LNCaP clone FGC (cell line): ENCODE measurements at regions not wholly inside any gene's neighbourhood (a gene's known extent, or its start where the extent isn't known, plus 50 kb on each side); places are given as distances from the start of the nearest gene placed in this dataset.
"Not testable (repeated sequence)": the region's sequence is repeated elsewhere in the genome, so short reads cannot be mapped to it uniquely, and the experiment has no call there.

ENCODE experiments used
- DNase-seq: peaks from one replicate; pipeline ENCODE4 v3.0.0-alpha.2; 2011; ENCODE audit warnings: low read depth
- H3K4me3 ChIP-seq: 2 replicates; pipeline ENCODE4 v1.5.1; 2011; ENCODE audit warnings: mild to moderate bottlenecking, low read depth, low read length, control low read depth
- CTCF ChIP-seq: IDR thresholded peaks from 2 replicates; pipeline ENCODE4 v1.5.1; 2012; ENCODE audit warnings: mild to moderate bottlenecking; ENCODE audit not compliant: control insufficient read depth, insufficient read depth; ENCODE audit errors: extremely low read depth

DNA sequence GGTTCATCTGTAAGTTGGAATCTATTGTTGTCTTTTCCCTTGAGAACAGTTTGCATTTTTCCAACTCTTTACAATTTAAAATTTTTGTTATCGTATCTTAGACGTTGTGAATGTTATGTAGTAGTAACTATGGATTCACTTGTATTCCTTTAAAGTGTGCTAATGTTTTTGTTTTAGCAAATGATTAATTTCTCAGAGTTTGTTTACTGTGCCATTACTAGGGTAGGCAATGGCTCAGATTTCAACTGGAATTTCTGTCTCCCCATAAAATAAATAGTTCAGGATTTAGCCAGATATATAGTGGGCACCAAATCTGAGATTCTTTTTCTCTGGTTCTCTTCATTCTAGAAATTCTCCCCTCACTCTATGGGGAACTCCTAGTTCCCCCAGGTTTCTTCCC, 896.5 kb downstream of the PLA2G4A start:
- no peak for TF ChIP-seq CTCF
- no peak overlapping the region for H3K4me3 ChIP-seq
- DNase-seq, result no peak

- no peak overlapping the region for H3K4me3 ChIP-seq
- TF ChIP-seq CTCF, result no peak
- DNase-seq, result no peak
Measured at GRCh38 chr1:187733232-187733631, 904.5 kb downstream of the PLA2G4A start.

DNA sequence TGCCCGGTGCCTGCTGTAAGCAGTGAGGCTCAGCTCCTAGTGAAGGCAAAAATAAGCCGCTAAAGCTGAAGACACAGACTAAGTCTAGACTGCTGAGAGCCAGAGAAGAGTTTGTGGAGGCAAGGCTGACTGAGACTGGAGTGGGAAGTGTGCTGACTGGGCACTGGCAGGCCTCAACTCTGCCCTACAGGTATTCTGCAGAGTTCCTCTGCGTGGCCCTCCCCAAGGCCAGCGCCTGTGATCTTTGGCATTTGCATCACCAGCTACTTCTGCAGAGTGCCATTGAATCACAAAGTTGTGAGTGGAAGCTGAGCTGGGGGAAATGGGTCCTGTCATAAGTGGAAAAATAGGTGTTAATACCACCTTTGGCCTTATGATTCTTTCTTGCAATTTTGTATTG, 905.7 kb downstream of the PLA2G4A start:
- H3K4me3 ChIP-seq, result no peak overlapping the region
- TF ChIP-seq CTCF, result no peak
- DNase-seq, result no peak

DNA sequence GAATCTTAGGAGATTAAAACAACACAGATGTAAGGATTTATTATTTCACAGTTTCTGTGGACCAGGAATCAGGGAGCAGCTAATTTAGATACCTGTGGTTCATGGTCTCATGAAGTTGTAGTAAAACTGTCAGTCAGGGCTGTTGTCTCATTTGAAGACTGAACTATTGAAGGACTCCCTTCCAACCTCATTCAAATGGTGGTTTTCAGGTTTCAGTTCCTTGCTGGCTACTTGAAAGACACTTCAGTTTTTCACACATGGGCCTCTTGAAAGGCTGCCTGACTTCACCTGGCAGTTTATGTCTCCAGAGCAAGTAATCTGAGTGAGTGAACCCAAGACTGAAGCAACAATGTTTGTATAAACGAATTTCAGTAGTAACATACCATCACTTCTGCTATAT, 915.9 kb downstream of the PLA2G4A start:
- H3K4me3 ChIP-seq, result no peak overlapping the region
- DNase-seq, result no peak
- no peak for TF ChIP-seq CTCF

DNA sequence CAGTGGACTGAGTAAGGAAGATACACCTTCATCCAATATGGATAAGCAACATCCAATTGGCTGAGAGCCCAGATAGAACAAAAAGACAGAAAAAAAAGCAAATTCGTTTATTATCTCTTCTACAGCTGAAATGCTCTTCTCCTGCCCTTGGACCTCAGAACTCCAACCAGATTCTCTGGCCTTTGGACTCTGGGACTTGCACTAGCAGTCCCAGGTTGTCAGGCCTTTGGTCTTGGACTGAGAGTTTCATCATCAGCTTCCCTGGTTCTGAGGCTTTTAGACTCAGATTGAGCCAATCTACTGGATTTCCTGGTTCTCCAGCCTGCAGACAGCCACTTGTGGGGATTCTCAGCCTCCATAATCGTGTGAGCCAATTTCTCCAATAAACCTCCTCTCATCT, 926.8 kb downstream of the PLA2G4A start:
- no peak overlapping the region for H3K4me3 ChIP-seq
- no peak for DNase-seq
- TF ChIP-seq CTCF, result no peak

GRCh38 chr1:187756684-187757083, 927.9 kb downstream of the PLA2G4A start:
- H3K4me3 ChIP-seq, DNase-seq: not testable (repeated sequence)

GRCh38 chr1:187759825-187760333, 931.1 kb downstream of the PLA2G4A start:
- no peak for TF ChIP-seq CTCF
- peak; percentile 92 for DNase-seq

More at GRCh38 chr1:187759825-187760333, 931.1 kb downstream of the PLA2G4A start:
- H3K4me3 ChIP-seq, result no peak overlapping the region
